B cell (primary cell): ENCODE measurements at regions not wholly inside any gene's neighbourhood (a gene's known extent, or its start where the extent isn't known, plus 50 kb on each side); places are given as distances from the start of the nearest gene placed in this dataset.

ENCODE experiments used
- ATAC-seq: fragments of 200-7000 bp; cut with Tn5 transposase; one replicate; pipeline ENCODE4 v1.10.0; 2021; ENCODE audit warnings: low read depth, mild to moderate bottlenecking, moderate number of reproducible peaks, moderate library complexity
- CTCF ChIA-PET: fragments of 350-600 bp; sonication (Branson Sonifier 250); formaldehyde crosslinking; loops from one replicate; lab custom pipeline; 2021; ENCODE audit warnings: antibody characterized with exemption, inconsistent platforms; lab: Charles Lee
- POLR2A ChIA-PET: fragments of 350-600 bp; sonication (Branson Sonifier 250); formaldehyde crosslinking; loops from one replicate; lab custom pipeline; 2021; ENCODE audit warnings: antibody characterized with exemption; lab: Charles Lee
- DNase-seq: peaks from one replicate; pipeline ENCODE4 v3.0.0; 2013
- H2AFZ ChIP-seq: 2 replicates; pipeline ENCODE4 v1.6.1; 2012; ENCODE audit warnings: mild to moderate bottlenecking, low read depth, low read length; ENCODE audit not compliant: insufficient read depth, poor library complexity, severe bottlenecking
- H3K27ac ChIP-seq, 2 donors: 1 replicate in 1 of 2; 2 replicates in 1 of 2; pipeline ENCODE4 v1.5.1; 2012 to 2013; ENCODE audit warnings: low read length in 2 of 2, mild to moderate bottlenecking in 2 of 2, moderate library complexity in 1 of 2
- H3K27me3 ChIP-seq, 4 experiments: fragments of 200-600 bp in 1 of 4; sonication (generic) in 1 of 4; replicated peaks in 1 of 4; 1 replicate in 2 of 4; 2 replicates in 2 of 4; pipeline versions ENCODE4 v1.6.1 to v1.7.0; 2013 to 2016; ENCODE audit warnings: low read length in 3 of 4, mild to moderate bottlenecking in 2 of 4, mixed read lengths in 1 of 4, moderate library complexity in 1 of 4; ENCODE audit not compliant: insufficient read depth in 4 of 4, control insufficient read depth in 3 of 4; ENCODE audit errors: control extremely low read depth in 1 of 4
- H3K36me3 ChIP-seq, 2 experiments: replicated peaks in 1 of 2; 1 replicate in 1 of 2; 2 replicates in 1 of 2; pipeline versions ENCODE4 v1.6.1 to v1.7.1; 2013; ENCODE audit warnings: low read length in 1 of 2; ENCODE audit not compliant: insufficient read depth in 2 of 2, control insufficient read depth in 1 of 2; ENCODE audit errors: control extremely low read depth in 1 of 2, extremely low read depth in 1 of 2
- H3K4me1 ChIP-seq, 2 donors: fragments of 200-600 bp in 1 of 2; sonication (generic) in 1 of 2; 1 replicate in 1 of 2; 2 replicates in 1 of 2; pipeline versions ENCODE4 v1.5.1 to v1.6.1; 2013 to 2017; ENCODE audit warnings: low read length in 2 of 2; ENCODE audit not compliant: control insufficient read depth in 2 of 2, insufficient read depth in 2 of 2
- H3K4me2 ChIP-seq: replicated peaks from 2 replicates; pipeline ENCODE3; 2012; ENCODE audit warnings: mild to moderate bottlenecking, low read depth, low read length; ENCODE audit not compliant: poor library complexity, severe bottlenecking
- H3K4me3 ChIP-seq, 5 experiments: fragments of 200-600 bp in 1 of 5; sonication (generic) in 1 of 5; 1 replicate in 3 of 5; 2 replicates in 2 of 5; pipeline versions ENCODE4 v1.5.1 to v1.7.0; 2011 to 2016; ENCODE audit warnings: low read length in 4 of 5, mild to moderate bottlenecking in 4 of 5, low read depth in 2 of 5, control low read depth in 1 of 5, moderate library complexity in 1 of 5; ENCODE audit not compliant: insufficient read depth in 1 of 5; ENCODE audit errors: control extremely low read depth in 1 of 5, extremely low read depth in 1 of 5
- H3K79me2 ChIP-seq: fragments of 200-600 bp; sonication (generic); one replicate; pipeline ENCODE4 v1.6.0; 2016; ENCODE audit warnings: low read length; ENCODE audit not compliant: control insufficient read depth, insufficient read depth
- H3K9ac ChIP-seq: fragments of 200-600 bp; sonication (generic); 2 replicates; pipeline ENCODE4 v1.6.1; 2017; ENCODE audit warnings: mild to moderate bottlenecking, low read length, moderate library complexity
- H3K9me3 ChIP-seq, 3 donors: one replicate each; pipeline versions ENCODE4 v1.6.1 to v1.7.1; 2013; ENCODE audit warnings: low read length in 2 of 3; ENCODE audit not compliant: control insufficient read depth in 2 of 3, insufficient read depth in 1 of 3; ENCODE audit errors: control extremely low read depth in 1 of 3
- H4K20me1 ChIP-seq: 2 replicates; pipeline ENCODE4 v1.6.0; 2012; ENCODE audit warnings: mild to moderate bottlenecking, low read length; ENCODE audit not compliant: insufficient read depth, control insufficient read depth, poor library complexity, severe bottlenecking
- H3K27ac Mint-ChIP-seq: one replicate; pipeline ENCODE4 v1.8.0; 2021; ENCODE audit warnings: mixed read lengths
- H3K27me3 Mint-ChIP-seq: one replicate; pipeline ENCODE4 v1.8.0; 2021; ENCODE audit warnings: mixed read lengths
- H3K4me1 Mint-ChIP-seq: one replicate; pipeline ENCODE4 v1.8.0; 2021; ENCODE audit warnings: mixed read lengths
- H3K4me3 Mint-ChIP-seq: one replicate; pipeline ENCODE4 v1.8.0; 2021; ENCODE audit warnings: mixed read lengths
- H3K9me3 Mint-ChIP-seq: one replicate; pipeline ENCODE4 v1.8.0; 2022; ENCODE audit warnings: mixed read lengths; ENCODE audit not compliant: insufficient read depth
- EZH2 ChIP-seq: IDR thresholded peaks from 2 replicates; pipeline ENCODE4 v1.6.1; 2012; ENCODE audit warnings: borderline replicate concordance, low read depth, mild to moderate bottlenecking, moderate library complexity, low read length; ENCODE audit not compliant: insufficient read depth, poor library complexity, severe bottlenecking
- WGBS: methylation state at CpG from one replicate; pipeline ENCODE4 v1.1.5; 2013; ENCODE audit warnings: missing lambda C conversion rate; ENCODE audit not compliant: insufficient coverage; 5-methylcytosine and 5-hydroxymethylcytosine counted together
- intact Hi-C: fragments of 100-400 bp; cut with micrococcal nuclease; formaldehyde crosslinking; loops from one replicate; pipeline ENCODE4 v1.10.0; 2022
- TF ChIP-seq, protein P1 (sequence below): fragments of 200-600 bp; IDR thresholded peaks from one replicate; pipeline ENCODE4 v1.8.0; 2022; ENCODE audit warnings: antibody characterized with exemption, mild to moderate bottlenecking

DNA sequence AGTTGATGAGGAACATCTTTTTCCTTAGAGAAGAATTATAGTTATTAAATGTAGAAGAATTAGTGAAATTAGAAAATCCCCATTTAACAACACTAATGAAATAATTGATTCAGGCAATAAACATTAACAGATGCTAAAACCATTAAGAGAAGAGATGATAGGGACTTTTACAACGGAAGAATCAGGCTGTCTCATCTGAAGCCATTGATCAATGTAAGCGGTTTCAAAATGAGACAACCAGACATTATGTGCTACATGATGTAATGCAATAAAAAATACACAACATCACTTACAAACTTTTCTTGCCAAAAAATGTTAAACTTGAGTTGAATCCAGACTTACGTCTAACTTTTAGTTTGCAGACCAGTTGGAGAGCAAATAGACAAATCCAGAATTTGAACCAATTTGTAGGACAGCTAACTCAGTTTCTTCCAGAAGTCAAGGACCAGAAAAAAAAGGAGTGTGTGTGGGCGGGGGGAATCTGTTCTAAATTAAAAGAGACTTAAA lies 165.4 kb upstream of the DPT start:
- Histone ChIP-seq H3K9ac (no peak overlapping the region), H2AFZ (no peak overlapping the region), H3K4me2 (no peak overlapping the region), H3K79me2 (no peaks in the 10 kb centered on the region), H3K9me3 (no peaks in the 10 kb centered on the region), H3K36me3 (no peaks in the 10 kb centered on the region), H3K27ac (no peak overlapping the region), H3K27me3 (no peaks in the 10 kb centered on the region), H3K4me1 (no peaks in the 10 kb centered on the region), H3K4me3 (no peak overlapping the region), H4K20me1 (no peaks in the 10 kb centered on the region)
- Mint-ChIP-seq H3K27ac (no peak overlapping the region), H3K27me3 (peaks cover 20% of the 10 kb centered on the region), H3K4me3 (no peak overlapping the region), H3K4me1 (no peaks in the 10 kb centered on the region), H3K9me3 (no peaks in the 10 kb centered on the region)
- intact Hi-C loops: no loop called here
- no peak for DNase-seq
- POLR2A ChIA-PET: no interaction called here
- CTCF ChIA-PET: no interaction called here
- WGBS: 100% methylated on average over 1 of the region's 4 CpGs
- TF ChIP-seq, protein P1, sequence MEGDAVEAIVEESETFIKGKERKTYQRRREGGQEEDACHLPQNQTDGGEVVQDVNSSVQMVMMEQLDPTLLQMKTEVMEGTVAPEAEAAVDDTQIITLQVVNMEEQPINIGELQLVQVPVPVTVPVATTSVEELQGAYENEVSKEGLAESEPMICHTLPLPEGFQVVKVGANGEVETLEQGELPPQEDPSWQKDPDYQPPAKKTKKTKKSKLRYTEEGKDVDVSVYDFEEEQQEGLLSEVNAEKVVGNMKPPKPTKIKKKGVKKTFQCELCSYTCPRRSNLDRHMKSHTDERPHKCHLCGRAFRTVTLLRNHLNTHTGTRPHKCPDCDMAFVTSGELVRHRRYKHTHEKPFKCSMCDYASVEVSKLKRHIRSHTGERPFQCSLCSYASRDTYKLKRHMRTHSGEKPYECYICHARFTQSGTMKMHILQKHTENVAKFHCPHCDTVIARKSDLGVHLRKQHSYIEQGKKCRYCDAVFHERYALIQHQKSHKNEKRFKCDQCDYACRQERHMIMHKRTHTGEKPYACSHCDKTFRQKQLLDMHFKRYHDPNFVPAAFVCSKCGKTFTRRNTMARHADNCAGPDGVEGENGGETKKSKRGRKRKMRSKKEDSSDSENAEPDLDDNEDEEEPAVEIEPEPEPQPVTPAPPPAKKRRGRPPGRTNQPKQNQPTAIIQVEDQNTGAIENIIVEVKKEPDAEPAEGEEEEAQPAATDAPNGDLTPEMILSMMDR: no peak
- no peak for TF ChIP-seq EZH2
- ATAC-seq: no peak

DNA sequence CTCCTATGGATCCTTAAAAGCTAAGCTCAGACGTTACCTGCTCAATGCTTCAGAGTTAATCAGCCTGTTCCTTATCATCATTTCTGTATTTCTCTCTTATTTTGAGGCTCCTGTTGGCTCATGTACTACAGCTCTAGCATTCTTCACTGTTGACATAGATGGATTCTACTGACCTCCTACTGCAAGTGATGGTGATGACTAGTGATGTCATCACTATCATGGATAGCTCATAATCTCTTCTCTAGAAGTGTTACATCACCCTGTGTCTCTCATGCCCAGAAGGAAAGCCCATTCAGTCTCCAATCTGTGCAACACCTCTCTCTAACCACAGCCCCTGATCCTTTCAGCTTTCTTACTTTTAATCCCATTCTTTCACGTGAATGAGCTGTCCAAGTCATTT lies 168.2 kb upstream of the DPT start:
- no peaks in the 10 kb centered on the region for H3K9me3 ChIP-seq
- no peaks in the 10 kb centered on the region for H3K79me2 ChIP-seq
- TF ChIP-seq, protein P1: no peak
- no peak for TF ChIP-seq EZH2
- H3K4me1 Mint-ChIP-seq: no peaks in the 10 kb centered on the region
- no peak overlapping the region for H3K9ac ChIP-seq
- no peaks in the 10 kb centered on the region for H3K36me3 ChIP-seq
- CTCF ChIA-PET: no interaction called here
- H3K9me3 Mint-ChIP-seq: no peaks in the 10 kb centered on the region
- no peak overlapping the region for H3K4me3 Mint-ChIP-seq
- H4K20me1 ChIP-seq: no peaks in the 10 kb centered on the region
- no peak overlapping the region for H3K4me2 ChIP-seq
- no peak overlapping the region for H3K4me3 ChIP-seq
- H3K27me3 Mint-ChIP-seq: peaks cover 26% of the 10 kb centered on the region
- POLR2A ChIA-PET: no interaction called here
- no peaks in the 10 kb centered on the region for H3K27me3 ChIP-seq
- no peak for DNase-seq
- no peak overlapping the region for H3K27ac Mint-ChIP-seq
- H2AFZ ChIP-seq: no peak overlapping the region
- ATAC-seq: no peak
- no peaks in the 10 kb centered on the region for H3K4me1 ChIP-seq
- no peak overlapping the region for H3K27ac ChIP-seq
- intact Hi-C loops: no loop called here
- WGBS: 92% methylated on average over 2 of the region's 2 CpGs
